CD4-positive, alpha-beta T cell treated with Interleukin-1 beta for 1 hour (primary cell): ENCODE measurements at regions not wholly inside any gene's neighbourhood (a gene's known extent, or its start where the extent isn't known, plus 50 kb on each side); places are given as distances from the start of the nearest gene placed in this dataset.

Source experiments
- DNase-seq, 2 donors: peaks; one replicate each; pipeline ENCODE4 v3.0.0-alpha.2; 2020 to 2022

GRCh38 chr12:130017591-130018449 is 114.0 kb upstream of the TMEM132D start:
- no peak for DNase-seq

- DNase-seq = no peak
Observed at GRCh38 chr12:130018614-130019013, 114.8 kb upstream of the TMEM132D start.

- DNase-seq = no peak
Observed at GRCh38 chr12:130026608-130027176, 122.9 kb upstream of the TMEM132D start.

GRCh38 chr12:130027798-130028197 is 124.0 kb upstream of the TMEM132D start:
- DNase-seq = no peak

- no peak for DNase-seq
Observed at GRCh38 chr12:130029151-130029550, 125.3 kb upstream of the TMEM132D start.

- no peak for DNase-seq
Observed at GRCh38 chr12:130031041-130031440, 127.2 kb upstream of the TMEM132D start.

- peak; percentile 19 to 39 for DNase-seq
Observed at GRCh38 chr12:130031571-130032189, 127.9 kb upstream of the TMEM132D start.

- peak in 1 of 2 donors; percentile 2 for DNase-seq
Observed at GRCh38 chr12:130041983-130042812, 120.1 kb upstream of the FZD10 start.

GRCh38 chr12:130043685-130044406 is 118.4 kb upstream of the FZD10 start:
- DNase-seq = no peak

GRCh38 chr12:130044991-130045621 is 117.2 kb upstream of the FZD10 start:
- DNase-seq = no peak

GRCh38 chr12:130049666-130050065 is 112.6 kb upstream of the FZD10 start:
- no peak for DNase-seq

- no peak for DNase-seq
Observed at GRCh38 chr12:130051900-130052299, 110.4 kb upstream of the FZD10 start.

GRCh38 chr12:130053651-130054069 is 108.6 kb upstream of the FZD10 start:
- DNase-seq = no peak

- DNase-seq = no peak
Observed at GRCh38 chr12:130054803-130055202, 107.5 kb upstream of the FZD10 start.

- no peak for DNase-seq
Observed at GRCh38 chr12:130058926-130059472, 103.3 kb upstream of the FZD10 start.

GRCh38 chr12:130063866-130064265 is 98.4 kb upstream of the FZD10 start:
- DNase-seq = no peak

GRCh38 chr12:130064999-130065398 is 97.3 kb upstream of the FZD10 start:
- DNase-seq = no peak

GRCh38 chr12:130066742-130067141 is 95.5 kb upstream of the FZD10 start:
- no peak for DNase-seq

- no peak for DNase-seq
Observed at GRCh38 chr12:130068741-130069140, 93.5 kb upstream of the FZD10 start.

GRCh38 chr12:130070126-130070611 is 92.1 kb upstream of the FZD10 start:
- DNase-seq = no peak

GRCh38 chr12:130073721-130074120 is 88.5 kb upstream of the FZD10 start:
- DNase-seq = no peak
